Stimulated activated CD4-positive, alpha-beta T cell treated with anti-CD3 and anti-CD28 coated beads, TNF-alpha, amount 100 ng/mL, for 1 hour (primary cell): ENCODE measurements at regions not wholly inside any gene's neighbourhood (a gene's known extent, or its start where the extent isn't known, plus 50 kb on each side); places are given as distances from the start of the nearest gene placed in this dataset.
"Not testable (repeated sequence)": the region's sequence is repeated elsewhere in the genome, so short reads cannot be mapped to it uniquely, and the experiment has no call there.

Experiments used
- DNase-seq, 3 donors: peaks; one replicate each; pipeline ENCODE4 v3.0.0-alpha.2; 2020; ENCODE audit warnings: low read depth in 3 of 3, low spot score in 1 of 3

- no peak for DNase-seq
Measured at GRCh38 chr16:86712158-86713009, 134.0 kb downstream of the FOXL1 start.

- no peak for DNase-seq
Measured at GRCh38 chr16:86713021-86713631, 134.8 kb downstream of the FOXL1 start.

DNA sequence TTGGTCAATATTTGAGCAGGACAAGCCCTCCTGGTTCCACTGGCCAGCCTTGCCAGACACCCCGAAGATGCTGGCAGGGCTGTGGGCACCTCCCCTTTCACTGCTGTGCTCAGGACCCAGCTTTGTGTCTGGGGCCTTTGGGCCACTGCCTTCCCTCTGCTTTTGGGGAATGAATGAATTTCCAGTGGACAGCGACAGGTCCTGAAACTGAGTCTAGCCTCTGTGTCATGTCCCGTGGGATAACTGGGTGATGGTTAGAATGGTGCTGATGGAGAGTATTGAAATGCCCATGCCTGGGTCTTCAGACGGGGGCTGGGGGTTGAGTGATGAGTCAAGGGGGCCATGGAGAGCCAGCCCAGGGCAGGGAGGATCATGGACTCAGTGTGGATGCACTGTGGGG is 135.8 kb downstream of the FOXL1 start:
- DNase-seq = no peak

DNA sequence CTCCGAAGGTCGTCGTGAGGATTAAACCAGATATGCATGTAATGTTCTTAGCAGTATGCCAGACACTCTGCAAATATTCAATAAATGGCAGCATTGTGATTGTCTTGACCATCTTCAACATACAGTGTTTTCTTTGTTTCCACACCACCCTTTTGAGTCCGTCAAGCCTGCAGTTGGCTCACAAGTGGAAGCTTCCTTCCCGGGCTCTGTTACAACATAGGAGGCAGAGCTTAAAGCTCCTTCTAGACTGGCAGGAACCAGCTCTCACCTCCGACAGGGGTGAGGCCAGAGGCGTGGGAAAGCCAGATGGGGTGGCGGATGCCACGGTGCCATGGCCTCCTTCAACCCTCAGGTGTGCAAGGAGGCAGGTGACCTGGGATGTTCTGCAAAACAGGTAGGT is 138.3 kb downstream of the FOXL1 start:
- DNase-seq = no peak

GRCh38 chr16:86718118-86718517 is 139.8 kb downstream of the FOXL1 start:
- no peak for DNase-seq

- no peak for DNase-seq
Measured at GRCh38 chr16:86722970-86723369, 144.6 kb downstream of the FOXL1 start.

DNA sequence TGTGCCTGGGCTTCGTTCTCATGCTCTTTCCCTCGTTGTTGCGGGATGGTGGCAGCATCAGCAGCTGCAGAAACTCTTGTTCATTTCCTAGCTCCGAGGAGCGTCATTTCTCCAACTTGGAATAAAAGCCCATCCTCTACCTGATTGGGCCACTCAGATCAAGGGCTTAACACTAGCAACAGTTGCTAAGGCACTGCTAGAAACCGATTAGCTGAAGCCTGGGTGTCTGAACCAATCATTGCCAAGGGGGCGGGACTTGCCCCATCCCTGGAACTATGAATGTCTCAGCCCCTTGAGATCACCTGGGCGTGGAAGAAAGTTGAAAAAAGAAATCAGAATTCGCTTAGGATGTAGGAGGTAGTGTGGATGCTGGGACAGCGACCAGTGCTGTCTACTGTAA is 145.3 kb downstream of the FOXL1 start:
- DNase-seq = no peak

DNA sequence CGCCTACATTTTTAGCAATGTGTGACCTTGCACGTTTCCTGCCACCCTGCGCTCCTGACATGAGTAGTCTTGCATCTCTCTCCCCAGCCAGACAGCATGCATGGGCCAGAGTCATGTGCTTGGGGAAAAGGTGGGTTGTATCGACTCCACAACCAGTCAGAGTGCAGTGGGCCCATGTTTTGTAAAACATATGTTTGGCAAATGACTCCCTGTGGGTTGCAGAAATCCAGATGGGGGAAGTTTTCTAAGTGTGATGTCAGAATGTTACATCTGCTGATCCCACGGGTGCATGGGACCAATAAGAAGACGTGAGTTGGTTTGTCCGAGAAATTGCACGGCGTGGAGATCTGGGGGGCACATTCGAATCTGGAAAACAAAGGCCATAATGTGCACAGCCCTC is 147.1 kb downstream of the FOXL1 start:
- no peak for DNase-seq

DNA sequence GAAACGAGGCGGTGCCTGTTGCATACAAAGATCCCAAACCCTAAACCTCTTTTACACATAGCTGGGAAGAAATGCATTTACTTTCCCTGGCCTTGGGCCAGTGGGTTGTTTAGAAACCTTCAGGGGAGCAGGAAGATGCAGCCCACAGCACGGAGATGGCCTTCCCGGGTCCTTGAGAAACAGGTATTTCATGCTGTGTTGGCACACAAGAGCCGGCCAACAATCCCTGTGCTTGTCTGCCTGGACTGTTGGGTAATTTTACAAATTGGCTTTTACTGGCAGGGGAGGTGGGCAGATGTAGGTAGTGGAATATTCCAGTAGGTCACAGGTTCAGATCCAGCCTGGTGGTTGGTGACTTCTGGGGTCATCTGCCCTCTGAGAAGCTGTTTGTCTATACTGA is 148.0 kb downstream of the FOXL1 start:
- DNase-seq = no peak

- no peak for DNase-seq
Measured at GRCh38 chr16:86727131-86727530, 148.8 kb downstream of the FOXL1 start.

DNA sequence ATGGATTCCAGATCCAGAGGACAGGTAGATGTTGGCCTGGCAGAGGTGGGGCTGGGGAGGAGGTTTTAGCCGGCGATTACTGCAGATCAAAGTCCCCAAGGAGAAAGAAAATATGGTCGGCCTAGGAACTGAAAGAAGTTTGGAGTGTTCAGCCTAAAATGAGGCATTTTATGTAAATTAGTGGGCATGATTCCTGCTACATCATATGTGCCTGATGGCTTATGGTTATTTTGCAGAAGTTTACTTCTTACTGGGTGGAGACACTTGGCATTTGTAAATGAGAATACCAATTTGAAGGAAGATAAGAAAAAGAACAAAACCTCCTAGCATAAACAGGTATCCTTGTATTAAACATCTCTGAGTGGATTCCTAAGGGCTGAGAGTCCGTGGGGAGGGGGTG is 149.3 kb downstream of the FOXL1 start:
- no peak for DNase-seq

- no peak for DNase-seq
Measured at GRCh38 chr16:86729686-86730085, 151.3 kb downstream of the FOXL1 start.

GRCh38 chr16:86730086-86730485 is 151.7 kb downstream of the FOXL1 start:
- DNase-seq = no peak

GRCh38 chr16:86730597-86730996 is 152.2 kb downstream of the FOXL1 start:
- DNase-seq = no peak

DNA sequence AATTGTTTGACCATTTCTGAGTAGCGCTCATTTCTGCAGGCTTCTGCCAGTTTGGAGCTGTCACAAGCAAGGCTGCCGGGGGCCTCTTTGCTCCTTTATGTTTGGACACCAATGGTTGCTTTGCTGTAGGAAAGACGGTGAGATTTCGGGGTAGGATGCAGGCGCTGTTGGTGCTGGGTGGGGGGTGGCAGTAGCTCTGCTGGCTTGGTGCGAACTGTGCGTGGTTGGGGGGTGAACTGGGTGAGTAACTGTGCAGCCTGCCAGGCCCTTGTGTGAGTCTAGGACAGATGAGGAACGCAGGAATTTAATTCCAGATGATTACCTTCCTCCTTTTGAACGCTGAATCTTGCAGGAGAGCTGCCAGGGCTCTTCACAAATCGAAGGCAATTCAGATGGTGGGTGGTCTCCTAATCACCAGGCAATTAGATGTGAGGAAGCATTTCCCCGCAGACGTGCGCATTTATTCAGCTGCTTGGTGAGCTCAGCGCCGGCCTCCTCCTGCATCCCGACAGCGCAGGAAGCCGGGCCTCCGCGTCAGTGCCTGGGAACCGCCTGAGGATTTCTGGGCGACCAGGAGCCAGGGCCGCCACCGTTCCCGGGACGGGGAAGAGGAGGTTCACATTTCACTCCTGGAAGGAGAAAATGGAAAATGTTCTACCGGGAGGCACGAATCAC is 154.4 kb downstream of the FOXL1 start:
- DNase-seq = no peak

DNA sequence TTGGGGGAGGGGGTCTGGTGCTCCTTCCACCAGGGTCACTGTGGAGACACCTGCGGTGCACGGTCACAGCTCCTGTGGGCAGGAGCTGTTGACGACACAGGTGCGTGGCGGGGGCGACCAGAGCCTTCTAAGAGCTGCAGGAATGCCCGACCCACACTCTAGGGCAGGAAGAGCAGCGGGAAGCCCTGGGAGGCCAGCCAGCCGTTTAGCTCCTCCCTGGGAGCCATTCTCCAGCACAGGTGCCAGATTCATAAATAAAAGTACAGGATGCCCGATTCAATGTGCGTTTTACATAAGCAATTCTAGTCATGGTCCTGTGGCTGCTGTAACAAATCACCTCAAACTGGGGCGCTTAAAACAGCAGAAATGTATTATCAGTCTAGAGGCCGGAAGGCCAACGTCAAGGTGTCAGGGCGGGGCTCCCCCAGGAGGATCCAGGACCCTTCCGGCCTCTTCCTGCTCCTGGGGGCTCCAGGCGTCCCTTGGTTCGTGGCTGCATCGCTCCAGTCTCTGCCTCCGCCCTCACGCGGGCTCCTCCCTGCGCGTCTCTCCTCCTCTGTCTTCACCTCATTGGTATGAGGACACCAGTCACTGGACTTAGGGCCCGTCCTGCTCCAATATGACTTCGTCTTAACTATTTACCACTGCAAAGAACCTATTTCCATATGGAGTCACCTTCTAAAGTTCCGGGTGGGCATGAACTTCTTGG is 155.4 kb downstream of the FOXL1 start:
- DNase-seq = no peak

DNA sequence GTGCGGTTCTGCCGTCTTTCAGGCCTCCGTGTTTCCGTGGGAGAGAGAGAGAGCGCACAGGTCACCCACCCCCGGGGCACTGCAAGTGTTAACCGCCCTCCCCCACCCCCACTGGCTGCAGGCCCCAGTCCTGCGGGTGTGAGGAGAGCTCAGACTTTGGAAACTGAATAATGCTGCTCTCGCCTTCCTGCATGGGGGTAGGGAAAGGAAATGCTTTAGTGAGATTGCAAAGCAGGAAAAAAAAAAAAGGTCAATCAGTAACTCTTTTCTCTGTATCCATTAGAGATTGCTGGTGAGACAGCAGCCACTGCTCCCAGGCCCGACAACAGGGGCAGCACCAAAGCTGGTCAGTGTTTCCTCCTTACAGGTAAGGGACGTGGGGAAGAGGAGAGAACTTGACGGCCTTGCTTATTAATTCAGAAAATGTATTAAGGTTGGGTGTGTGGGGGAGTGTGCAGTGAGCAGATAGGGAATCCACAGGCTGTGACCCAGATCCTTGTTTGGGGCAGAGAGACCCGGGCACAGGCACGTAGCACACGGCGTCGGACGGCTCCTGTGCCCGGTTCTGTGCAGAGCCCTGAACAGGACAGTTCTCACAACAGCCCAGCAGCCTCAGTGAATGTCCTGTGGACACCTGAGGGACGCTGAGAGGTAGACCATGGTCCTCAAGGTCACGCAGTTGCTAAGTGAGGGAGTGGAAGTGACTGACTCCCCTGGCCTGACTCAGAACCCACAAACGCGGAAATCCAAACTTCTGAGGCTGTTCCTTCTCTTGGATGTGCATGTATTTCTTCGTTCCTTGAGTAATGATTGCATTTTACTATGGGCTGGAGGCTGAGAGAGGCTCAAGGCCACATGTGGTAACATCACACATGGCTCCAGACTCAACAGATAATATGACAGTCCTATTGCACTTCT is 156.5 kb downstream of the FOXL1 start:
- DNase-seq = no peak

DNA sequence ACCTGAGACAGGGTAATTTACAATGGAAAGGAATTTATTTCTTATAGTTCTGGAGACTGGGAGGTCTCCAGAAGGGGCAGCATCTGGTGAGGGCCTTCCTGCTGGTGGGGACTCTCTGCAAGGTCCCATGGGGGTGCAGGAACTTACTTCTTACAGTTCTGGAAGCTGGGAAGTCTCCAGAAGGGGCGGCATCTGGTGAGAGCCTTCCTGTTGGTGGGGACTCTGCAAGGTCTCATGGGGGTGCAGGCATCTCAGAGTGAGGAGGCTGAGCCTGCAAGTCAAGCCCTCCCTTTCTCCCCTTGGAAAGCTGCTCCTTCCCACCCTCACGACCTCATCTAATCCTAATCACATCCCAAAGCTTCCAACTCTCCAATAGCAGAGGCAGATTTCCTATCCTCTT is 157.4 kb downstream of the FOXL1 start:
- no peak for DNase-seq

DNA sequence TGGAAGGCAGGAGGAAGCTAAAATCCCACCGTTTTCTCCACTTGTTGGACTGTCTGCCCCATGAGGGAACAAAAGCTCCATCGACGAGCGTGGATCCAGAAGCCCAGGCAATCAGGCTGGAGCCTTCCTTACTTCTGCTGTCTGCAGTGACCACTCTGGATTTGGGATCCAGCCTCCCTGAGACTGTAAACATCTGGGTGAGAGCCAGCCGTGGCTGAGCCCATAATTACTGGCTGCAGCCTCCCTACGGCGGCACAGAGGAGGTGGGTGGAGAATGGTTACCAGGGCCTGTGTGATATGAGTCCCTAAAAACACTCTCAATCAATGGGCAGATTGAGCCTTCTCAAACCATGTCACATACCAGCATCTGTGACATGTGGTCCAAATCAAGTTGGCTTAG is 158.2 kb downstream of the FOXL1 start:
- no peak for DNase-seq

GRCh38 chr16:86737083-86737482 is 158.7 kb downstream of the FOXL1 start:
- no peak for DNase-seq

DNA sequence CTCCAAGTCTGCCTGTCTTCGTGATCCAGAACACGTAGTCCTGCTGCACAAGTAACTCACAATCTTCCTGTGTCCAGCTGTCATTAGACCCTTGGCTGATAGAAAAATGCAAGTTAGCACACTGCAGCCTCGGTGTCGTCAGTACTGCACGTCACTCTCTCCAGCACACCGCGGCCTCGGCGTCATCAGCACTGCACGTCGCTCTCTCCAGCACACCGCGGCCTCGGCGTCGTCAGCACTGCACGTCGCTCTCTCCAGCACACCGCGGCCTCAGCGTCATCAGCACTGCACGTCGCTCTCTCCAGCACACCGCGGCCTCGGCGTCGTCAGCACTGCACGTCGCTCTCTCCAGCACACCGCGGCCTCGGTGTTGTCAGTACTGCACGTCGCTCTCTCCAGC is 160.0 kb downstream of the FOXL1 start:
- not testable (repeated sequence) for DNase-seq
